ENCODE measurements at regions not wholly inside any gene's neighbourhood (a gene's known extent, or its start where the extent isn't known, plus 50 kb on each side); places are given as distances from the start of the nearest gene placed in this dataset.

- no peak overlapping the region for H3K4me3 ChIP-seq (ENCODE audit: control extremely low read depth in 1 of 5, extremely low read depth in 1 of 5, insufficient read depth in 1 of 5, low read depth in 2 of 5, low read length in 4 of 5)
- no peaks in the 10 kb centered on the region for H4K20me1 ChIP-seq (ENCODE audit: control insufficient read depth, insufficient read depth, low read length, poor library complexity, severe bottlenecking)
- H3K9me3 Mint-ChIP-seq (ENCODE audit: insufficient read depth), result no peaks in the 10 kb centered on the region
- H3K79me2 ChIP-seq (ENCODE audit: control insufficient read depth, insufficient read depth, low read length), result no peaks in the 10 kb centered on the region
- H3K4me1 Mint-ChIP-seq, result no peaks in the 10 kb centered on the region
- no peak overlapping the region for H3K4me3 Mint-ChIP-seq
- POLR2A ChIA-PET, result no interaction called here
- DNase-seq (no peak), ATAC-seq (ENCODE audit: low read depth) (no peak)
- H3K4me1 ChIP-seq (ENCODE audit: control insufficient read depth in 2 of 2, insufficient read depth in 2 of 2, low read length in 2 of 2), result no peaks in the 10 kb centered on the region
- WGBS (ENCODE audit: insufficient coverage), result 89% methylated on average over 4 of the region's 5 CpGs
- H3K27me3 ChIP-seq (replicated peaks in 1 of 4; ENCODE audit: control extremely low read depth in 1 of 4, control insufficient read depth in 3 of 4, insufficient read depth in 4 of 4, low read length in 3 of 4), result no peaks in the 10 kb centered on the region
- H3K36me3 ChIP-seq (replicated peaks in 1 of 2; ENCODE audit: control extremely low read depth in 1 of 2, control insufficient read depth in 1 of 2, extremely low read depth in 1 of 2, insufficient read depth in 2 of 2, low read length in 1 of 2), result no peaks in the 10 kb centered on the region
- CTCF ChIA-PET, result no interaction called here
- no peak overlapping the region for H3K27ac Mint-ChIP-seq
- intact Hi-C loops (cut with micrococcal nuclease), result no loop called here
- H3K4me2 ChIP-seq (replicated peaks; ENCODE audit: low read depth, low read length, poor library complexity, severe bottlenecking), result no peak overlapping the region
- no peak overlapping the region for H3K9ac ChIP-seq (ENCODE audit: low read length)
- TF ChIP-seq CTCF (IDR thresholded peaks at IDR 0.05), result no peak
- no peak for TF ChIP-seq EZH2 (IDR thresholded peaks at IDR 0.05; ENCODE audit: borderline replicate concordance, insufficient read depth, low read depth, low read length, poor library complexity, severe bottlenecking)
- H2AFZ ChIP-seq (ENCODE audit: insufficient read depth, low read depth, low read length, poor library complexity, severe bottlenecking), result no peak overlapping the region
- H3K27me3 Mint-ChIP-seq, result peaks cover 7% of the 10 kb centered on the region
- no peaks in the 10 kb centered on the region for H3K9me3 ChIP-seq (ENCODE audit: control extremely low read depth in 1 of 3, control insufficient read depth in 2 of 3, insufficient read depth in 1 of 3, low read length in 2 of 3)
- H3K27ac ChIP-seq (ENCODE audit: low read length in 2 of 2), result no peak overlapping the region
These were observed 401.8 kb downstream of the RAPGEF2 start for GRCh38 chr4:159504684-159505083.

- Histone ChIP-seq H3K36me3 (replicated peaks in 1 of 2; ENCODE audit: control extremely low read depth in 1 of 2, control insufficient read depth in 1 of 2, extremely low read depth in 1 of 2, insufficient read depth in 2 of 2, low read length in 1 of 2) (no peaks in the 10 kb centered on the region), H3K9ac (ENCODE audit: low read length) (no peak overlapping the region), H3K79me2 (ENCODE audit: control insufficient read depth, insufficient read depth, low read length) (no peaks in the 10 kb centered on the region), H3K27me3 (replicated peaks in 1 of 4; ENCODE audit: control extremely low read depth in 1 of 4, control insufficient read depth in 3 of 4, insufficient read depth in 4 of 4, low read length in 3 of 4) (no peaks in the 10 kb centered on the region), H3K4me1 (ENCODE audit: control insufficient read depth in 2 of 2, insufficient read depth in 2 of 2, low read length in 2 of 2) (no peaks in the 10 kb centered on the region), H3K4me3 (ENCODE audit: control extremely low read depth in 1 of 5, extremely low read depth in 1 of 5, insufficient read depth in 1 of 5, low read depth in 2 of 5, low read length in 4 of 5) (no peak overlapping the region), H3K4me2 (replicated peaks; ENCODE audit: low read depth, low read length, poor library complexity, severe bottlenecking) (no peak overlapping the region), H3K27ac (ENCODE audit: low read length in 2 of 2) (no peak overlapping the region), H4K20me1 (ENCODE audit: control insufficient read depth, insufficient read depth, low read length, poor library complexity, severe bottlenecking) (no peaks in the 10 kb centered on the region), H3K9me3 (ENCODE audit: control extremely low read depth in 1 of 3, control insufficient read depth in 2 of 3, insufficient read depth in 1 of 3, low read length in 2 of 3) (no peaks in the 10 kb centered on the region), H2AFZ (ENCODE audit: insufficient read depth, low read depth, low read length, poor library complexity, severe bottlenecking) (no peak overlapping the region)
- Mint-ChIP-seq H3K4me3 (no peak overlapping the region), H3K27me3 (peaks cover 7% of the 10 kb centered on the region), H3K9me3 (ENCODE audit: insufficient read depth) (no peaks in the 10 kb centered on the region), H3K27ac (no peak overlapping the region), H3K4me1 (no peaks in the 10 kb centered on the region)
- no peak for ATAC-seq (ENCODE audit: low read depth)
- intact Hi-C loops (cut with micrococcal nuclease), result no loop called here
- ChIA-PET POLR2A (no interaction called here), CTCF (no interaction called here)
- 100% methylated on average over 1 of the region's 7 CpGs for WGBS (ENCODE audit: insufficient coverage)
- no peak for DNase-seq
- TF ChIP-seq CTCF (IDR thresholded peaks at IDR 0.05) (no peak), EZH2 (IDR thresholded peaks at IDR 0.05; ENCODE audit: borderline replicate concordance, insufficient read depth, low read depth, low read length, poor library complexity, severe bottlenecking) (no peak)
These were observed 402.5 kb downstream of the RAPGEF2 start for GRCh38 chr4:159505266-159505975.

All from B cell (primary cell).